ENCODE measurements at regions not wholly inside any gene's neighbourhood (a gene's known extent, or its start where the extent isn't known, plus 50 kb on each side); places are given as distances from the start of the nearest gene placed in this dataset.

DNA sequence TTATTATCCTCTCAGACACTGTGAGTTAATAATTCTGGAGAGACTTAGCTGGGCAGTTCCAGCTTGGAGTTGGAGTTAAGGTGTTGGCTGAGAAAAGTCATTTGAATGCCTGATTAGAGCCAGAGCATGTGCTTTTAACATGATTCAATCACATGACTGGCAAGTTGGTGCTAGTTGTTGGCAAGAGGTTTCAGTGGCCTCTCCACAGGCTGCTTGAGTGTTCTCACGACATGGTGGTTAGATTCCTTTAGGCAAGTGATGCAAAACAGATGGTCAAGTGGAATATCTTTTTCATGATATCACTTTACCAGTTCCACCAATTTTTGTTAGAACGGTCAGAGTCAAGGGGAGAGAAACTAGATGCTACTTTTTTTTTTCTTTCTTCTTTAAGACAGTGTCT is 262.7 kb upstream of the FN1 start:
- ATAC-seq, result no peak
- ChIA-PET POLR2A (no interaction called here), CTCF (no interaction called here)
- TF ChIP-seq GABPB1 (CRISPR knock-in tag; IDR thresholded peaks at IDR 0.05) (no peak), SP1 (CRISPR knock-in tag; conservative IDR thresholded peaks at IDR 0.05) (no peak), TCF7 (CRISPR knock-in tag; IDR thresholded peaks at IDR 0.05; ENCODE audit: low read depth) (no peak), NFATC4 (CRISPR knock-in tag; IDR thresholded peaks at IDR 0.05) (no peak), ELF4 (CRISPR knock-in tag; IDR thresholded peaks at IDR 0.05; ENCODE audit: low read depth) (no peak), NR3C1 (CRISPR knock-in tag; conservative IDR thresholded peaks at IDR 0.05; ENCODE audit: low read depth) (no peak), TEAD1 (CRISPR knock-in tag; IDR thresholded peaks at IDR 0.05) (no peak), JAZF1 (CRISPR knock-in tag; IDR thresholded peaks at IDR 0.05) (no peak), ZNF317 (CRISPR knock-in tag; IDR thresholded peaks at IDR 0.05; ENCODE audit: borderline replicate concordance, low read depth) (no peak)
- TF ChIP-seq, protein P1, sequence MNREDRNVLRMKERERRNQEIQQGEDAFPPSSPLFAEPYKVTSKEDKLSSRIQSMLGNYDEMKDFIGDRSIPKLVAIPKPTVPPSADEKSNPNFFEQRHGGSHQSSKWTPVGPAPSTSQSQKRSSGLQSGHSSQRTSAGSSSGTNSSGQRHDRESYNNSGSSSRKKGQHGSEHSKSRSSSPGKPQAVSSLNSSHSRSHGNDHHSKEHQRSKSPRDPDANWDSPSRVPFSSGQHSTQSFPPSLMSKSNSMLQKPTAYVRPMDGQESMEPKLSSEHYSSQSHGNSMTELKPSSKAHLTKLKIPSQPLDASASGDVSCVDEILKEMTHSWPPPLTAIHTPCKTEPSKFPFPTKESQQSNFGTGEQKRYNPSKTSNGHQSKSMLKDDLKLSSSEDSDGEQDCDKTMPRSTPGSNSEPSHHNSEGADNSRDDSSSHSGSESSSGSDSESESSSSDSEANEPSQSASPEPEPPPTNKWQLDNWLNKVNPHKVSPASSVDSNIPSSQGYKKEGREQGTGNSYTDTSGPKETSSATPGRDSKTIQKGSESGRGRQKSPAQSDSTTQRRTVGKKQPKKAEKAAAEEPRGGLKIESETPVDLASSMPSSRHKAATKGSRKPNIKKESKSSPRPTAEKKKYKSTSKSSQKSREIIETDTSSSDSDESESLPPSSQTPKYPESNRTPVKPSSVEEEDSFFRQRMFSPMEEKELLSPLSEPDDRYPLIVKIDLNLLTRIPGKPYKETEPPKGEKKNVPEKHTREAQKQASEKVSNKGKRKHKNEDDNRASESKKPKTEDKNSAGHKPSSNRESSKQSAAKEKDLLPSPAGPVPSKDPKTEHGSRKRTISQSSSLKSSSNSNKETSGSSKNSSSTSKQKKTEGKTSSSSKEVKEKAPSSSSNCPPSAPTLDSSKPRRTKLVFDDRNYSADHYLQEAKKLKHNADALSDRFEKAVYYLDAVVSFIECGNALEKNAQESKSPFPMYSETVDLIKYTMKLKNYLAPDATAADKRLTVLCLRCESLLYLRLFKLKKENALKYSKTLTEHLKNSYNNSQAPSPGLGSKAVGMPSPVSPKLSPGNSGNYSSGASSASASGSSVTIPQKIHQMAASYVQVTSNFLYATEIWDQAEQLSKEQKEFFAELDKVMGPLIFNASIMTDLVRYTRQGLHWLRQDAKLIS (CRISPR knock-in tag; IDR thresholded peaks at IDR 0.05; ENCODE audit: borderline replicate concordance), result no peak
- TF ChIP-seq, protein P2, sequence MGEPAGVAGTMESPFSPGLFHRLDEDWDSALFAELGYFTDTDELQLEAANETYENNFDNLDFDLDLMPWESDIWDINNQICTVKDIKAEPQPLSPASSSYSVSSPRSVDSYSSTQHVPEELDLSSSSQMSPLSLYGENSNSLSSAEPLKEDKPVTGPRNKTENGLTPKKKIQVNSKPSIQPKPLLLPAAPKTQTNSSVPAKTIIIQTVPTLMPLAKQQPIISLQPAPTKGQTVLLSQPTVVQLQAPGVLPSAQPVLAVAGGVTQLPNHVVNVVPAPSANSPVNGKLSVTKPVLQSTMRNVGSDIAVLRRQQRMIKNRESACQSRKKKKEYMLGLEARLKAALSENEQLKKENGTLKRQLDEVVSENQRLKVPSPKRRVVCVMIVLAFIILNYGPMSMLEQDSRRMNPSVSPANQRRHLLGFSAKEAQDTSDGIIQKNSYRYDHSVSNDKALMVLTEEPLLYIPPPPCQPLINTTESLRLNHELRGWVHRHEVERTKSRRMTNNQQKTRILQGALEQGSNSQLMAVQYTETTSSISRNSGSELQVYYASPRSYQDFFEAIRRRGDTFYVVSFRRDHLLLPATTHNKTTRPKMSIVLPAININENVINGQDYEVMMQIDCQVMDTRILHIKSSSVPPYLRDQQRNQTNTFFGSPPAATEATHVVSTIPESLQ (CRISPR knock-in tag; IDR thresholded peaks at IDR 0.05), result no peak
- TF ChIP-seq, protein P3, sequence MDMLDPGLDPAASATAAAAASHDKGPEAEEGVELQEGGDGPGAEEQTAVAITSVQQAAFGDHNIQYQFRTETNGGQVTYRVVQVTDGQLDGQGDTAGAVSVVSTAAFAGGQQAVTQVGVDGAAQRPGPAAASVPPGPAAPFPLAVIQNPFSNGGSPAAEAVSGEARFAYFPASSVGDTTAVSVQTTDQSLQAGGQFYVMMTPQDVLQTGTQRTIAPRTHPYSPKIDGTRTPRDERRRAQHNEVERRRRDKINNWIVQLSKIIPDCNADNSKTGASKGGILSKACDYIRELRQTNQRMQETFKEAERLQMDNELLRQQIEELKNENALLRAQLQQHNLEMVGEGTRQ (CRISPR knock-in tag; IDR thresholded peaks at IDR 0.05), result no peak
- TF ChIP-seq, protein P4, sequence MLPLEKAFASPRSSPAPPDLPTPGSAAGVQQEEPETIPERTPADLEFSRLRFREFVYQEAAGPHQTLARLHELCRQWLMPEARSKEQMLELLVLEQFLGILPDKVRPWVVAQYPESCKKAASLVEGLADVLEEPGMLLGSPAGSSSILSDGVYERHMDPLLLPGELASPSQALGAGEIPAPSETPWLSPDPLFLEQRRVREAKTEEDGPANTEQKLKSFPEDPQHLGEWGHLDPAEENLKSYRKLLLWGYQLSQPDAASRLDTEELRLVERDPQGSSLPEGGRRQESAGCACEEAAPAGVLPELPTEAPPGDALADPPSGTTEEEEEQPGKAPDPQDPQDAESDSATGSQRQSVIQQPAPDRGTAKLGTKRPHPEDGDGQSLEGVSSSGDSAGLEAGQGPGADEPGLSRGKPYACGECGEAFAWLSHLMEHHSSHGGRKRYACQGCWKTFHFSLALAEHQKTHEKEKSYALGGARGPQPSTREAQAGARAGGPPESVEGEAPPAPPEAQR (CRISPR knock-in tag; IDR thresholded peaks at IDR 0.05), result no peak
- TF ChIP-seq, protein P5, sequence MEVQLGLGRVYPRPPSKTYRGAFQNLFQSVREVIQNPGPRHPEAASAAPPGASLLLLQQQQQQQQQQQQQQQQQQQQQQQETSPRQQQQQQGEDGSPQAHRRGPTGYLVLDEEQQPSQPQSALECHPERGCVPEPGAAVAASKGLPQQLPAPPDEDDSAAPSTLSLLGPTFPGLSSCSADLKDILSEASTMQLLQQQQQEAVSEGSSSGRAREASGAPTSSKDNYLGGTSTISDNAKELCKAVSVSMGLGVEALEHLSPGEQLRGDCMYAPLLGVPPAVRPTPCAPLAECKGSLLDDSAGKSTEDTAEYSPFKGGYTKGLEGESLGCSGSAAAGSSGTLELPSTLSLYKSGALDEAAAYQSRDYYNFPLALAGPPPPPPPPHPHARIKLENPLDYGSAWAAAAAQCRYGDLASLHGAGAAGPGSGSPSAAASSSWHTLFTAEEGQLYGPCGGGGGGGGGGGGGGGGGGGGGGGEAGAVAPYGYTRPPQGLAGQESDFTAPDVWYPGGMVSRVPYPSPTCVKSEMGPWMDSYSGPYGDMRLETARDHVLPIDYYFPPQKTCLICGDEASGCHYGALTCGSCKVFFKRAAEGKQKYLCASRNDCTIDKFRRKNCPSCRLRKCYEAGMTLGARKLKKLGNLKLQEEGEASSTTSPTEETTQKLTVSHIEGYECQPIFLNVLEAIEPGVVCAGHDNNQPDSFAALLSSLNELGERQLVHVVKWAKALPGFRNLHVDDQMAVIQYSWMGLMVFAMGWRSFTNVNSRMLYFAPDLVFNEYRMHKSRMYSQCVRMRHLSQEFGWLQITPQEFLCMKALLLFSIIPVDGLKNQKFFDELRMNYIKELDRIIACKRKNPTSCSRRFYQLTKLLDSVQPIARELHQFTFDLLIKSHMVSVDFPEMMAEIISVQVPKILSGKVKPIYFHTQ (CRISPR knock-in tag; IDR thresholded peaks at IDR 0.05), result no peak
- TF ChIP-seq, protein P6, sequence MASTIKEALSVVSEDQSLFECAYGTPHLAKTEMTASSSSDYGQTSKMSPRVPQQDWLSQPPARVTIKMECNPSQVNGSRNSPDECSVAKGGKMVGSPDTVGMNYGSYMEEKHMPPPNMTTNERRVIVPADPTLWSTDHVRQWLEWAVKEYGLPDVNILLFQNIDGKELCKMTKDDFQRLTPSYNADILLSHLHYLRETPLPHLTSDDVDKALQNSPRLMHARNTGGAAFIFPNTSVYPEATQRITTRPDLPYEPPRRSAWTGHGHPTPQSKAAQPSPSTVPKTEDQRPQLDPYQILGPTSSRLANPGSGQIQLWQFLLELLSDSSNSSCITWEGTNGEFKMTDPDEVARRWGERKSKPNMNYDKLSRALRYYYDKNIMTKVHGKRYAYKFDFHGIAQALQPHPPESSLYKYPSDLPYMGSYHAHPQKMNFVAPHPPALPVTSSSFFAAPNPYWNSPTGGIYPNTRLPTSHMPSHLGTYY (CRISPR knock-in tag; IDR thresholded peaks at IDR 0.05), result no peak
- TF ChIP-seq, protein P7, sequence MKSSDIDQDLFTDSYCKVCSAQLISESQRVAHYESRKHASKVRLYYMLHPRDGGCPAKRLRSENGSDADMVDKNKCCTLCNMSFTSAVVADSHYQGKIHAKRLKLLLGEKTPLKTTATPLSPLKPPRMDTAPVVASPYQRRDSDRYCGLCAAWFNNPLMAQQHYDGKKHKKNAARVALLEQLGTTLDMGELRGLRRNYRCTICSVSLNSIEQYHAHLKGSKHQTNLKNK (CRISPR knock-in tag; IDR thresholded peaks at IDR 0.05), result no peak
- Mint-ChIP-seq H3K4me1 (peaks cover 17% of the 10 kb centered on the region), H3K36me3 (0 out of 2 replicates have a peak, but pooled peaks cover 3% of the 10 kb centered on the region), H3K27ac (no peak overlapping the region), H3K9me3 (peaks cover 20% of the 10 kb centered on the region), H3K4me3 (no peak overlapping the region), H3K27me3 (ENCODE audit: low read depth) (no peaks in the 10 kb centered on the region)
- no peak for DNase-seq (ENCODE audit: low spot score)
